Esophagus squamous epithelium (tissue), 4 donors: ENCODE measurements at regions not wholly inside any gene's neighbourhood (a gene's known extent, or its start where the extent isn't known, plus 50 kb on each side); places are given as distances from the start of the nearest gene placed in this dataset.

Experiments used
- CTCF ChIP-seq, 6 experiments: fragments of 450-650 bp in 4 of 6; fragments of 200-600 bp in 2 of 6; sonication (generic) in 2 of 6; IDR thresholded peaks; one replicate each; pipeline ENCODE4 v1.5.1; 2016 to 2019; ENCODE audit warnings: antibody characterized with exemption in 6 of 6, mild to moderate bottlenecking in 4 of 6, moderate library complexity in 4 of 6
- POLR2A ChIP-seq, 4 donors: fragments of 450-650 bp; IDR thresholded peaks; one replicate each; pipeline ENCODE4 v1.6.1; 2017; ENCODE audit warnings: antibody characterized with exemption in 4 of 4, mild to moderate bottlenecking in 4 of 4, moderate library complexity in 3 of 4

- TF ChIP-seq CTCF (IDR thresholded peaks at IDR 0.05) (no peak), POLR2A (IDR thresholded peaks at IDR 0.05) (no peak)
These were observed 168.6 kb upstream of the RFC3 start for GRCh38 chr13:33649212-33649878.
